ENCODE measurements at regions not wholly inside any gene's neighbourhood (a gene's known extent, or its start where the extent isn't known, plus 50 kb on each side); places are given as distances from the start of the nearest gene placed in this dataset.

- no peak for DNase-seq
These were observed 130.2 kb upstream of the DLX2 start for GRCh38 chr2:172232708-172233396.

- DNase-seq: no peak
These were observed 131.5 kb upstream of the DLX2 start for GRCh38 chr2:172233987-172234715.

GRCh38 chr2:172234716-172235691 is 132.3 kb upstream of the DLX2 start:
- peak; percentile 60 for DNase-seq

GRCh38 chr2:172239944-172240590 is 137.4 kb upstream of the DLX2 start:
- no peak for DNase-seq

DNA sequence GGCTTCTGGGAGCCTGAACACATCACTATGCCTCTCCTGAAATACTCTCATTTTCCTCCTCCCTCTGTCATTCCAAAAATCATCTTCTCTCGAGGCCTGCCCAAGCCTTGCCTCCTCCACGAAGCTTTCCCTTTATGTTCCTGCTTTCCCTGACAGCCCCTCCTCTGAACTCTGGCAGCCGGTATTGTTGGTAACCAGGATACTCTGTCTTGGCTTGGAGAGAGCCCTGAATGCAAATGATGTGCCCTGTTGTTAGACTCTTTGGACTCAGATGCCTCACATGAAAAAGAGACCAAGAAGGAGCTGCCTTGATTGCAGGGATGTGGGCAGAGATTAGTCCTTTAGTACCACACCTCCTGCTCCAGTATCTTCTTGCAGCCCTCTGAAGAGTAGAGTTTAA is 138.5 kb upstream of the DLX2 start:
- DNase-seq: no peak

DNA sequence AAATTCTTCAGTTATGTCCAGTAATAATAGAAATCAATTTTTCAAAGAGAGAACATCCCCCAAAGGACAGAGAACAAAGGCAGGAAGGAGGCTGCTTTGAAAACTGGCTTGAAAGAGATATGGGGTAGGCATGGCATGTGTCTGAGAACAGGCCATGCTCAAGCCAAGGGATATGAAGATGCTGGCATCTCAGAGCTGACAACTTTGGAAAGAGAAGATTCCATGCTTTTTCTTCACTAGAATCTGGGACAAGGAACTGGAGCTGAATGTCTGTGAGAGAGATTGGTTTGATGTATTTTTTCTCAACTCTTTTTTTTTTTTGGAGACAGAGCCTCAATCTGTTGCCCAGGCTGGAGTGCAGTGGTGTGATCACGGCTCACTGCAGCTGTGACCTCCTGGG is 139.8 kb upstream of the DLX2 start:
- DNase-seq: no peak

DNA sequence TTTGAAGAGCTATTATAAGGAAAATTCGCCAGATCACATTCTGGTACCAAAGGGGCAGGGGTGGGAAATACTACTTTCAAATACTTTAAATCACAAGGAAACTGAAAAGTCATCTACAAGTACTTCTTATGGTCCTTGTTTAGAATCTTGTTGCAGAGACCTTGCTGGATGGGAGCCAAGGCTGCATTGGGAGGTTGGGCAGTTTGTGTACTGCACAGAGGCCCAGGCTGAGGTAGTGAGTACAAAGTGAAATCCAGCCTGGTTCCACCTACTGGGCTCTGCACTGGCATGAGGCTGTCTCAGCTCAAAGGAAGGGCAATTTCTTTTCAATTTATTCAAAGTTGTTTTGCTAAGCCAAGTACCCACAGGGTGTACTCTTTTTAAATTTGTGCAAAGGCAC is 140.3 kb upstream of the DLX2 start:
- no peak for DNase-seq

GRCh38 chr2:172244419-172245130 is 141.9 kb upstream of the DLX2 start:
- DNase-seq: no peak

DNA sequence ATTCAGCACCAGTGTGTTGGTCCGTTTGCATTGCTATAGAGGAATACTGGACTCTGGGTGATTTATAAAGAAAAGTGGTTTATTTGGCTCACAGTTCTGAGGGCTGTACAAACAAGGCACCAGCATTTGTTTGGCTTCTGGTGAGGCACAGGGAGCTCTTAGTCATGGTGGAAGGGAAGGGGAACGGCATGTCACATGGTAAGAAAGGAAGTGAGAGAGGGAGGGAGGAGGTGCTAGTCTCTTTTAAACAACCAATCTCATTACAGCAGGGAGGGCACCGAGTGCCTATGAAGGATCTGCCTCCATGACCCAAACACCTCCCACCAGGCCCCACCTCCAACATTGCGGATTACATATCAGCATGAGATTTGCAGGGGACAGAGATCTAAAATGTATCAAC is 143.9 kb upstream of the DLX2 start:
- DNase-seq: no peak

- DNase-seq: no peak
These were observed 144.5 kb upstream of the DLX2 start for GRCh38 chr2:172247203-172247602.

DNA sequence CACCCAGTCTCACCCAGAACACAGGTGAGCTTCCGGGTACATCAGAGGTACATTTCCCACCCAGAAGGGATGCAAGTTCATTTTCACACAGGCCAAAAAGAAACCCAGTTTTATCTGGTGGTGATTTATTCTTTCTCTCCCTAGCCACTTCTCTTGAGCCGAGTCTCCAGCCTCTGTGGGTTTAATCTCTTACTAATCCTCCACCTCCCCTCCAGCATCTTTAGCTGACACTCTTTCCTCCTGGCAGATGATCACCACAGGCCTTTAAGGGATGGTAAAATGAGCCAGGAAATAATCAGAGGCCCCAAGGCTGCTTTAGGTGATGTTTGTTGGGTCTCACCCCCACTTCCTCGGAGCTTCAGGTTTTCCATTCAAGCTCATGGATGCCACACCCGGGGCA is 145.7 kb upstream of the DLX2 start:
- no peak for DNase-seq

GRCh38 chr2:172248785-172249187 is 146.1 kb upstream of the DLX2 start:
- DNase-seq: no peak

DNA sequence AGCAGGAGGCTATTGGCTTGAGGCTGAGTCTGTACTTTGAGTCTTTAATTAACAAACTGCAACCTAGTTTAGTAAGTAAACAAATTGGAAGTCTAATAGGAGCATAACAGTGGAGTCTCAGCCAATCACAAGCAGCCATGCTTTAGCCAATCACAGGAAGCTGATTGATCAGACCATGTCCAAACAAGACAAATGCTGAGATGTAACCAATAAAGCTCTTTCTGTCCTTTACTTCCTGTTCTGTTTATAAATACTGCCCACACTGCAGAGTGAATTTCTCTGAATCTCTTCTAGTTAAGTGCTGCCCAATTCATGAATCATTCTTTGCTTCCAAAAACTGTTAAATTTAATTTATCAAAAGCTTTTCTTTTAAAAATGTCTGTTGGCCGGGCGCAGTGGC is 146.6 kb upstream of the DLX2 start:
- DNase-seq: no peak

- no peak for DNase-seq
These were observed 147.3 kb upstream of the DLX2 start for GRCh38 chr2:172249986-172250385.

- no peak for DNase-seq
These were observed 148.5 kb upstream of the DLX2 start for GRCh38 chr2:172251231-172251630.

DNA sequence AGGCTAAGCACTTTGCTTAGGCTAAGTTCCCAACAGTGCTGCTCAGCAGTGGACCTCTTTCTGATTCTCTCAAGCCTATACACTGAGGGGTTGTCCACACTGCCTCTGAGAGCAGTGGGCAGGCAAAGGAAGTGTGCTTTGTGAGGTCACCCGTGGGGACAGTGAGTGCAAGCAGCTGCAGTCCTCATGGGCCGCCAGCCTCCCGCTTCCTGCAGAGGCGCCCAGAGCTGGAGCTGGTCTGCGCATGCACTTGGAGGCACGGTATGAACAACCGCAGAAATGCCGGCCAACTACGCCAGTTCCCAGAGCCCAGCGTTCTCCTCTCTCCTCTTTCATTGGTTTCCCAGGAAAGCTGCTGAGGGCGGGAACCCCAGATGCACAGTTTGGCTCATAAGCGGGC is 149.5 kb upstream of the DLX2 start:
- no peak for DNase-seq

- DNase-seq: peak; percentile 65
These were observed 150.7 kb upstream of the DLX2 start for GRCh38 chr2:172253190-172254052.

DNA sequence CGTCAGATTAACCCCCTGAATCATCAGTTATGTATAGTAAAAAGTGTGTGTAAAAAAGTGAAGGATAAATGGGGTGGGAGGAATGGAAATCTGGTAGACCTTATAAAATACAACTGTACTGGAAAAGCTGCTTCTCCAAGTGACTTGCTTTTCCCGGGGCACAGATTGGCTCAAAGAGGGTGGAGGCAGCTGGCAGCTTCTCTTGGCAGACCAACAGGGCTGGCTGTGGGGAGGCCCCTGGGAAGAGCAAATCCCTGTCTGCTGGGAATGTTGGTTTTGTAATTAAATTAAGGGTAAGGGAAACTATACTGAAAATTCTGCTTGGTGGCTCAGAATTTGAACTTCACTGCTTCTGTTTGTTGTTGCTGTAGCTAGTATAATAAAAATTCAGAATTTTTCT is 154.2 kb upstream of the DLX2 start:
- no peak for DNase-seq

DNA sequence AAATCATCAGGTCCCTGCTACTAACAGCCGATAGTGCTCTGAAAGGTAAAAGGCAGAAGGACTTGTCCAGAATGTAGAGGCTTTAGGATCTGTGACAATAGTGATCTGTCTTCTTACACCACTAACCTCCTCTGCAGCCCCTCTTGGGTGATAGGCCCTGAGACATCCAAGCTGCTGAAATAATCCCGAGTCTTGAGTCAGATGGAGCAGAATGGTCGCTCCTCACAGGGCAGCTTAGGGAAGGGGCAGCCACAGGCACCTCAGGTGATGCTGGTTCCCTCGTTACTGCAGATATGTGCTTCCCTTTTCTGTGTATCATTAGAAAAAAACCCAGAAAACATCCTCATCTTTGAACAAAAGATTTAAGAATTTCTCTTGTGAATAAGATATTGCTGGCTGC is 157.1 kb upstream of the DLX2 start:
- no peak for DNase-seq

GRCh38 chr2:172260336-172260735 is 157.6 kb upstream of the DLX2 start:
- DNase-seq: no peak

GRCh38 chr2:172261292-172261691 is 158.6 kb upstream of the DLX2 start:
- no peak for DNase-seq
